Activated T-cell treated with anti-CD3 and anti-CD28 coated beads, Interleukin-2, amount 50 U/mL, for 48 hours (primary cell): ENCODE measurements at regions not wholly inside any gene's neighbourhood (a gene's known extent, or its start where the extent isn't known, plus 50 kb on each side); places are given as distances from the start of the nearest gene placed in this dataset.
"Not testable (repeated sequence)": the region's sequence is repeated elsewhere in the genome, so short reads cannot be mapped to it uniquely, and the experiment has no call there.

ENCODE experiments used
- DNase-seq, 2 experiments: peaks; one replicate each; pipeline ENCODE4 v3.0.0-alpha.2; 2020

DNA sequence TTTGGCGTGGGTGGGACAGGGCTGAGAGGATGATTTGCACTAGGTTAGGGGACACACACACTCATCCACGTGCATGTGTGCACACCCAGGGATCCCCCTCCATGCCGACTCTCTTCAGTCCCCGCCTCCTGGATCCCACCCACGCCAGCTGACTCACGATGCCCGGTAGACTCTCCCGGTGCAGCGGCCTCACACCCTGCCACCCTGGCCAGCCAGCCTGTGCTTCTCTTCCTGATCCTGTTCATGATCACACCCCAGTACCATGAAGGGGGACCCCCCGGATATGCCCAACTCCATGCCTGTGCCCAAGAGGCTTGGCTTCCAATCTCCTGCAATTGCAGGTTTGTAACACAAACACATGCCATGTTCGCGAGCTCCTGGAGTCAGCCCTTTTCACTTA is 157.8 kb upstream of the HDAC4 start:
- no peak for DNase-seq

DNA sequence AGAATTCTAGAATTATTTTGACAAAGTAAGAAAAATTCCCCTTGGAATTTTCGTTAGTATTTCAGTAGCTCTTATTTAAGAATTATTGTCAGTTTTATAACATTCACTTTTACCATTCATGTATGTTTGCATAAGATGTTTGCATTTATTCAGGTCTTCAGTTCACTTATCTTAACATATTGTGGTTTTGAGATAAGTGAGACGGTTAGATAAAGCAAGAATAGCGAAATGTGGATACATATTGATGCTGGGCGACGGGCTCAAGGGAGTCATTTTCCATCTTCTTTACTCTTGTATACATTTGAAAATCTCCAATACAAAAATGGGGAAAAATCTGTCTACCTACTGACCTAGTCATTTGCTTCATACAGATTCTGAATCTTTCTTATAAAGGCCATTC is 156.7 kb upstream of the HDAC4 start:
- DNase-seq: no peak

DNA sequence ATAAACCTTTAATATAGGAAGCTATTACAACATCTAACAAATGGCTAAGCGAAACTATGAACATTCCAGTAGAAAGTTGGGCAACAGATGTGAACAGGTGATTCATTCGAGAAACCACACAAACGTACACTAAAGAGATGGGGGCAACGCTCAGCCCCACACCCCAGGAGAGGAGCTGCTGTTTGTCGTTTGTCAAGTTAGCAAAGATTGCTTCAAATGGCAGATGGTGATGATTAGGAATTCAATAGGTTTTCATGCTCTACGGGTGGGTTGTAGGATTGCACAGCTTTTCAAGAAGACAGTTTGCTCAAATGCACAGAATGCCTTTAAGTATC is 154.7 kb upstream of the HDAC4 start:
- no peak for DNase-seq

DNA sequence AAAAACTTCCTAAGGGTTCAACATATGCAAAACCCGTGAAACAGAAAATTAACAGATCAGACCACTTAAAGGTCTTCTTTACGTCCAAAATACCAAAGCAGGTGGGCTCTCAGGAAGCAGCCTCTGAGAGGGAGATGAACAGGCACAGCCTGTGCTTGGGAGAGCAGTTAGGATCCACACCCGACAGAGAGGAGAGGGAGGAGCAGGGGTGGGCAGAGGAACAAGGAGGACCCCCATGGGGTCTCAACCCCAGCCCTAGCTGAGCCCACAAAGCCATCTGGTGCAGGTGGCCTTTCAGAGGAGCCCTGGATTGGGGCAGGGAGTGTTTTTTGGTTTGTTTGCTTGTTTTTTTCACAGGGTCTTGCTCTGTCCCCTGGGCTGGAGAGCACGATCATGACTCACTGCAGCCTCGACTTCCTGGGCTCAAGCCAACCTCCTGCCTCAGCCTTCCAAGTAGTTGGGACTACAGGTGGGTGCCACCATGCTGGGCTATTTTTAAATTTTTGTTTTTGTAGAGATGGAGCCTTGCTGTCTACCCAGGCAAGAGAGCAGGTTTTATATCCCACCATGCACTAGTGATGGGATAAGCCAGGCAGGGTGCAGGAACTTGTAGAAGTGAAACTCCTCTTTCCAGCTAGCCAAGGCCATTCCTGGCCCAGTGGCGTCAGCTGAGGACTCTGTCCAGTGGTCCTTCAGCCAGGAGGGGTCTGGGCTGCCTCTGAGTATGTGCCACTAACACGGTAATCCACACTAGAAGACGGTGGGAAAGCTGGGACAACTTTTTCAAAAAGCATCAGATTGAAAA is 154.1 kb upstream of the HDAC4 start:
- no peak for DNase-seq

DNA sequence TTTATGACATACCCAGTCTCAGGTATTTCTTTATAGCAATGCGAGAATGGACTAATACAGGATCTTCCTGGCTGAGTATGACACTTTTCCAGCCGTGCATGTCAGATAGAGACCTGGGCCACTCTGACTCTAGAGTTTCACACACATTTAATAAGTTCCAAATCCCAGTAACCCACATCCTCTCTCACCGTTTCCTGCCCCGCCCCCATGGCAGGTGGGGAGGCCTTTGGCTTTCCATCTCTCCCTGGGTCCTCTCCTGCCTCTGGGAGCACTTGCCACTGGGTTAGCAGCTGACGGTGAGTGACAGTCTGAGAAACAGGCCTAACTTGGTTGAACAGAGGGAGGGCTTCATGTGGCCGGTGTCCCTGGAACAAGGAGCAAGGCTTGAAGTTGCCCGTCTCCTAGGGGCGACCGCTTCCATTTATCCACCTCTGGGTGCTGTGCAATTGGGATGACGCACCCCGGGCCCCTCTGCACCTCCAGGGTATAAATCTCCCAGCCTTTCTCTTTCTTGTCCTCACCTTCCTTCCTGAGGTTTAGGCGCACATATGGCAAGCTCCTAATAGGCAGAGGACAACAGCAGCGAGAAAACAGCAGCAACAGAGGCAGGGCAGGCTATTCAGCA is 152.7 kb upstream of the HDAC4 start:
- no peak for DNase-seq

DNA sequence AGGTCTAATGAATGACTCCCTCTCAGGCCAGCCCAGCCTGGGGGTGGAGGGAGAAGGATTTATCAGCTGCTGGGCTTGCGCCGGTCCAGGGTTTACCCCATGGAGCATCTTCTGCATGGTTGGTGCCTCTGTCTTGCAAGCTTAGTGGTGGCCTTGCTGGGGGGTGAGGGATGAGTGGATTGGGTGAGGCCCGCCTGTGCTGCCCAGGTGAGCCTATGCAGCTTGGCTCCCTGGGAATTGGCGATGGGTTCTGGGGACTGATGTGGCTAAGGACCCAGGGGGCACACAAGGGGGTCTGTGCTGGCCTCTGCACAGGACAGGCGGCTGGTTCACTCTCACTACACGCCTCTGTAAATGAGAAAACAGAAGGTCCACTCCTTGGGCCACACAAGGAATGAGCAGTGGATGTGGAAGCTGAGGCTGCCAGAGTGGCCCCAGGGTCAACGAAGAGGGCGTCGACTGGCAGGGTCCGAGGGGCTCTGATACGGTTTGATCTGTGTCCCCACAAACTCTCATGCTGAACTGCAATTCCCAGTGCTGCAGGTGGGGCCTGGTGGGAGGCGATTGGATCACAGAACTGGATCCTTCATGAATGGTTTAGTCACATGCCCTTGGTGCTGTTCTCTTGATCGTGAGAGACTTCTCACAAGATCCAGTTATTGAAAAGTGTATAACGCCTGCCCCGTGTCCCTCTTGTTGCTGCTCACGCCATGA is 151.6 kb upstream of the HDAC4 start:
- DNase-seq: no peak

DNA sequence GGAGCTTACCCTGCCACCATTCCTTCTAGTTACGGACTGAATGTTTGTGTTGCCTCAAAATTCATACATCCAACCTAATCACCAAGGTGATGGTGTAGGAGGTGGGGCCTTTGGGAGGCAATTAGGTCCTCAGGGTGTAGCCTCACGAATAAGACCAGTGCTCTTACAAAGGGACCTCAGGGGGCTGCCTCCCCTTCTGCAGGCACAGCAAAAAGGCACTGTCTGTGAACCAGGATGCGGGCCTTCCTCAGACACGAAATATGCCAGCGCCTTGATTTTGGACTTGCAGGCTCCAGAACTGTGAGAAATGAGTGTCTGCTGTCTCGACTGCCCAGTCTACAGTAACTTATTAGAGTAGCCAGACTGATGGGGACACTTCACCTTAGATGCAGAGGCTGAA is 150.4 kb upstream of the HDAC4 start:
- no peak for DNase-seq

DNA sequence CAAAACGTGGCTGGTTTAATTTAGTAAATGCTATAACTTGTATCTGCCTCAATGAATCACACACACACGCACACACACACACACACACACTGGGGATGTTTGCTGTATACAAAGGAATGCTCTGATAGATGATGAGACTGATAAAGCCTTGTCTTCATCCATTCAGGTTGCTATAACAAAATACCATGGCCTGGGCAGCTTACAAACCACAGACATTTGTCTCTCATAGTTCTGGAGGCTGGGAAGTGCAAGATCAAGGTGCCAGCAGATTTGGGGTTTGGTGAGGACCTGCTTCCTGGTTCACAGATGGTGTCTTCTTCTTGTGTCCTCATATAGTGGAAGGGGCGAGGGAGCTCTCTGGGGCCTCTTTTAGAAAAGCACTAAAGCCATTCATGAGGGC is 149.5 kb upstream of the HDAC4 start:
- DNase-seq: no peak

DNA sequence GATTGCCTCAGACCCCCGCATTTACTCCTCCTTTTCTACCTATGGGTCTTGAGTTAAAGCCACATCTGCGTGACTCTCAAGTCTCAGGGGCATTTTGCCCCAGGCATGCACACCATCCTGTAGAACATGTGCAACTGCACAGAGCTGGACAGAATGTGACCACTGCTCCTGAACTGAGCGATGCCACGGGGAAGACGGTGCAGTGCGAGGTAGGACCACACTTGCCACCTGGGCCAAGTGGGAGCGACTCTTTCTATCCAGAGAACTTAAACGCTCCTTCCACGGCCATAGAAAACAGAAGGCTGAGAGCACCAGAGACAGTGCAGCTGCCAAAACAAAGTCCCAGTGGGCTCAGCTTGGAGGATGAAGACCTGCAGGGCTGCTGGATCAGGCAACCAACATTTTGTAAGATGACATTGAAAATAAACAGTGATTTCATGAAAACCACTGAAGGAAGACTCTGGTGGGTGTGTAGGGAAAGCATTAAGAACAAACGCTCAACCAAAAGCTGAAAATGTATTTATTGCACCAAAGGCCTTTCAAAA is 149.0 kb upstream of the HDAC4 start:
- no peak for DNase-seq

DNA sequence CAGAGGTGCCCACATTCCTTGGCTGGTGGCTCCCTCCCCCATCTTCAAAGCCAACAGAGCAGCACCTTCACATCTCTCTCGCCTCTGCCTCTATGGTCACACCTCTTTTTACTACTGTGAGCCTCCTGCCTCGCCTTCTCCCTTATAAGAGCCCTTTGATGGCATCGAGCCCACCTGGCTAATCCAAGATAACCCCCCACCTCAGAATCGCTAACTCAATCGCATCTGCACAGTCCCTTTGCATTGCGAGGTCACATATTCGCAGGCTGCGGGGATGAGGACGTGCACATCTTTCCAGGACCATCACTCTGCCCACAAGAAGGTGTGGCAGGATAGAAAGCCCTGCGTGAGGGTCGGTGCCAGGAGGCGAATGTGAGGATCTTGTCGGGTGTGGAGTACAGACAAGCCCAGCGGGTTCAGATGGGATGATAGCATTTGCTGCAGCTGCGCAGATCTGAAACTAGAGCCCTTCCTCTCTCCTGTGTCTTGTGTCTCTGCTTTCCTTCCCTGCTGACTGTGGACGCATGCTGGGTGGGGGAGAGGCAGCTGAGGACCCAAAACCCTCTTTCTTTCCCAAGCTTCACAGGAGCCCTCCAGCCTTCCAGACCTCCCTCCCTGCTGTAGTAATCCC is 148.3 kb upstream of the HDAC4 start:
- no peak for DNase-seq

DNA sequence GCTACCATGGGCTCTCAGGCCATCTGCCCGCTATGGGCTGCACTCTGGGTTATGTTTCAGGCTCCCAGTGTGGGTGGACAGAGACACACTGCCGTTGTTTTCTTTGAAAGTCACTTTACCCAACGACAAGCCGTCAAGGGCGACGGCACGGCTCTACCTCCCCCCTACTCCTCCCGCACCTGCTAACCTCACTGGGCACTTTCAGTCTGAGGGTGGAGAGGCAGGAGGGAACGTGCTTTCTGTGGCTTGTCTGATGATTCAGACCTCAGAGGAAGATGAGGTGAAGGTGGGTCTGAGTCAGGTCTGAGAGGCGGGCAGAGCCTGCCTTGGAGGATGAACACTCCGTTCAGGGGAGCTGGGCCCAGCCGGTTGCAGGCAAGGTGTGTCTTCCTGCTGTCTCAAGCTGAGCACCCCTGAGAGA is 147.6 kb upstream of the HDAC4 start:
- peak; percentile 78 to 84 for DNase-seq

DNA sequence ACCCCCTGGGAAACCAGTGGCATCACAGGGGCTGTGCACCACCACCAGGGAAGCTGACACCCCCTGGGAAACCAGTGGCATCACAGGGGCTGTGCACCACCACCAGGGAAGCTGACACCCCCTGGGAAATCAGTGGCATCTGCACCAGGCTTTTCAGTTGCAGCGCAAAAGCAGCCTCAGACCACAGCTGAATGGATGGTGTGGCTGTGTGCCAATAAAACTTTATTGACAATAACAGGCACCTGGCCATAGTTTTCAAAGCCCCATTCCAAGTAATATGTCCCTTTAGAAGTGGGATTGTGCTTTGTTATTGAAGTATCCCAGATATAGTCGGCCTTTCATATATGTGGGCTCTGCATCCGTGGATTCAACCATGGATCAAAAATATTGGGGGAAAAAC is 146.3 kb upstream of the HDAC4 start:
- DNase-seq: not testable (repeated sequence)

DNA sequence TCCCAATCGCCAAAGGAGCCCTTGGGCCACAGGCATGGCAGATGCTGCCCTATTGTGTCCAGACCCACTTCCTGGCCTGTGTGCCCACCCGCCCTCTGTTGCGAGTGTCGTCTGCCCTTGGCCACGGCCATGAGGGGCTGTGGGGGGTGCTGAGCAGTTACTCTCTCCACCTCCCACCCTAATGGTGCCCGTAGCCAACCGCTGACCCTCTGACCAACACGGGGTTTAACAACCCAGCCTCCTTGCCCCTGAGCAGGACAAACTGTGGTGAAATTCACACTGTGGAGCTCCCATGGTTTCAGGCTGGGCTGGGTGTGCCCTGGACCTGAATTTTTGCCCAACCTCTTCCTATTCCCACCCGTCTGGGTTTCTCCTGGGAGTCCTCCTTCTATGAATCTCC is 145.7 kb upstream of the HDAC4 start:
- DNase-seq: no peak

DNA sequence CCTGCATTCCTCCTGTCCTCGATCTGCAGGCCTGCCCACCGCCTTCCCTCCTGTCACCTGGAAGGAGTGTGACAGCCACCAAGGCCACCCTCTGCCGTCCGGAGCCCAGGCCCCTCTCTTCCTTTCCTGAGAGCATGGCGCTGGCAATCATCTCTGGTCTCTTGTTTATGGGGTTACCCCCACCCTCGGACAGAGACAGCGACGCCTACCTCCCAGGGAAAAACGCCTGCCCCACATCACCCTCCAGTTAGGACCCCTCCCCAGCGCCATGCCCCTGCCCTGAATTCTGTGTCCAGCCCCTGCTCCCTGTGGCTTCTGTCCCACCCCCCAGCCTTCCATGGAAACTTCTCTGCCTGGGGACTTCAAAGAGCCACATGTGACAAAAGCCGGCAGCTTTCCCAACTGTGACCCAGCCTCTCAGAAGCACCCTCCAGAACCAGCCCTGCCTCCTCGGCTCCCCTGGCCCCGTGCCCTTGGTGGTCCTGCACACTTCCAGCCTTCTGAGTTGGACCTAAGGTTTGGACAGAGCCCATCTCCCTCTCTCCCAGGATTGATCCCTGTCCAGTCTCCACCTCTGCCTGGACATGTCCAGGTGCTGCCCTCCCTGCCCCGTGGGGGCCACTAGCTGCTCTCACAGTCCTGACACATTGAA is 145.0 kb upstream of the HDAC4 start:
- no peak for DNase-seq

DNA sequence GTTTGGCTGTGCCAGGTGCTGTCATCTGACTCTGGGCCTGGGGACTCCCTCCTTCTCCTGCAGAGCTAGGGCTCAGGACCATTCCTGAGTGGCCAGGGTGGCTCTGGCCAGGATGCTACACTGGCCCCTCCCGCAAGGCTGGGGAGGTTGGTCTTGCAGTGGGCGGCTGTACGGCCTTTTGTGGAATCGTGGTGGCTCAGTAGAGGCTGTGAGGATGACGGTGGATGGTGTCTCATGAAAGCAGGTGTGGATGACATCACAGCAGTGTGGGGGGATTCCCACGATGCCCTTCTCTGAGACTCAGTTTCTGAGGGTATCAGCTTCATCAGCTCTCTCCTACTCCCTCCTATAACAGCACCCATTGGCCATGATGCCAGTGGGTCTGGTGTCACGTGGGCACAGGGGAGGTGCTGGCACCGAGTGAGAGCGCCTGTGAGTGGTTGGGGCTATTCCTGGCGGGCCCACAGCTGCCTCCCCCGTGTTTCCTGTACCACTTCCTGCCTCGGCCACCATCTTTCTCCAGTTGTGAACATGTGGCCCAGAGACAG is 144.2 kb upstream of the HDAC4 start:
- peak; percentile 78 to 81 for DNase-seq

DNA sequence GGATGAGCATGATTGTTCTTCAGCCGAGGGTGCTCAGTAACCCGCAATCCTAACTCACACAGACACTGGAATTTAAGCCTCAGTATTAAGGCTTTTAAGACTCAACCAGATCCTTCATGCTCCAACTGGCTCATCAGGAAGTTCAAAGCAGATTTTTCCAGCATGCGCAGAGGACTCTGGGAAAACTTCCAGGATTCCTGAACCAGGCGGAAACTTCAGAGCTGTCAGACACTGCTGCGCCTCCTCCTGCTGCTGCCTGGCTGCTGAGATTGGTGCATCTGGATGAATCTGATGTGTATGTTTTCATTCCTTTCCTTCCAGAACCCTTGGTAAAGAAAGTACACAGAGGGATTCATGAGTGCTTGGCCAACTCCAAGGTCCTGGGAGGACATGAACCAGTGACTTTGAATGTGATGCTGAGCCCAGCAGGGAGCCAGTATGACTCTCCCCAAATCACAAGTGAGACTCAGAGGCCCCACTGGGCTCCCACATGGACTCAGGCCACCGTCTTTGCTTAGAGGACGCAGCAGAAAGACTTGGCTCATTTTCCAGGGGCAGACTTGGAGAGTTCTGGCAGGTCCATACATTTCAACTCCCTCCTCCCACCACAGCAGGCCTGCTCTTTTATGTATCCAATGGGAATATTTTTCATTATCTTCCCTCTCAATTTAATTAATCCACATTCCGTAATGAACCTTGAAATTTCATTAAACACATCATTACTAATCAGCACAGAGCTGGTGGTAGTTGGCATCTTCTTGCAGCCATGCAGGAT is 143.5 kb upstream of the HDAC4 start:
- DNase-seq: no peak

DNA sequence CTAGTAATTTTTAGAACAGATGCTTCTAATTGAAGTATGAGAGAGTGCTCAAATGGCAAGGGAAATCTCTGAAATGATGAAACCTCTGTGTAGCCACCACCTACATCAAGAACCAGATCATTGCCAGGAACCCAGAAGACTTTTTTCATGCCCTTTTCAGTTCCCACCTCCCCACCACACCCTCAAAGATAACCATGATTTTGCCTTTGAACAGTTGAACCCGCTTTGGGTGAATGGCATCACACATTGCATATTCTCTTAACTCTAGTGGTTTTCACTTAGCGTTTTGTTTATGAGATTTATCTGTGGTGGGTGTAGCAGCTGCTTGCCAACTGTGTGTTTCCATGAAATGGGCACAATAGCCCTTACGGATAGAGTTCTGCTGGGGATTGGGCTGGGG is 142.9 kb upstream of the HDAC4 start:
- no peak for DNase-seq

DNA sequence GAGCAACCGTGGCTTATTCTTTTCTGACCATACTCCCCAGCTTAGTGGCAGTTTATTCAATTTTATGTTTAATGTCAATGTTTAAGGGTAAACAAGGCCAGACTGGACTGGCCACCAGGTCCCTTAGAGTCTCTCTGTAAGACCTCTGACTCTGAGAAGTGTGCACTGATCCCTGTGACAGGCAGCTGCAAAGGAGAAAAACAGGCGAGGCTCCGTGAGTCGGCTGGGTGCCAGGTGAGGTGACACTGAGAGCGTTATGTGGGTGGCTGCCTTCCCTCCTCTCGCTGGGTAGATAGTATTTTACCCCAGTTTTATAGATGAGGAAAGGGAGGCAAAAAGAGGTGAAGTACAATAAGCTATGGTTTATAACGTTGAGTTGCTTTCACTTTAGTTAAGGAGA is 139.4 kb upstream of the HDAC4 start:
- no peak for DNase-seq

DNA sequence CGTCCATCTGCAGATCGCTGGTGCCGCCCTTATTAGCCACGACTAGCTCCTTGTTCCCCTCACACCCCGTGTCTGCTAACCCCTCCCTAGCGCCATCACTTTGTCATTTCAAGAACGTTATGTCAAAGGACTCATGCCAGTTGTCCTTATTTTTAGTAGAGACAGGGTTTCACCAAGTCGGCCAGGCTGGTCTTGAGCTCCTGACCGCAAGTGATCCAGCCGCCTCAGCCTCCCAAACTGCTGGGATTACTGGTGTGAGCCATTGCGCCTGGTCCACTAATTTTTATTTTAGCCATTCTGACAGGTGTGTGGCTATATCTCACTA is 138.9 kb upstream of the HDAC4 start:
- no peak for DNase-seq

DNA sequence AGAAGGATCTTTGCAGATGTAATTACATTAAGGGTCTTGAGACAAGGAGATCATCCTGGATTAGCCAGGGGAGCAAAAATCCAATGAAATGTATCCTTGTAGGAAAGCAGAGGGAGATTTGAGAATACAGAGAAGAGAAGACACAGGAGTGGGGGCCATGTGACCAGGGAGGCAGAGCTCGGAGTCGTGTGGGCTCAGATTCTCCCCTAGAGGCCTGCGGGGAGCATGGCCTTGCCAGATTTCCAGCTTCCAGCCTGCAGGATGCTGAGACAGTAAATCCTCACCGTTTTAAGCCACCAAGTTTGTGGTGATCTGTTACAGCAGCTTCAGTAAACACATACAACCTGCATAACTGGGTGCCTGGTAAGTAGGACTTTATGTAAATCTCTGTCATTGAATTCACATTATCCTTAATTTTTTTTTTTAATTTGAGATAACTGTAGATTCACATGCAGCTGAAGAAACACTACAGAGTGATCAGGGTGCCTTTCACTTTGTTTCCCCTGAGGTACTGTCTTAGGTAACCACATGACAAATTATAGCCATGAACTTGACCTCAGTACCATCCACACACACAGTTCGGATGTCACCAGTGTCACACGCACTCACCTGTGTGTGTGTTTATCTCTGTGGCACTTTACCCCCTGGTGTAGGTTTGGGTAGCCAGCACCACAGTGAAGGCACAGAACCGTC is 138.4 kb upstream of the HDAC4 start:
- no peak for DNase-seq

DNA sequence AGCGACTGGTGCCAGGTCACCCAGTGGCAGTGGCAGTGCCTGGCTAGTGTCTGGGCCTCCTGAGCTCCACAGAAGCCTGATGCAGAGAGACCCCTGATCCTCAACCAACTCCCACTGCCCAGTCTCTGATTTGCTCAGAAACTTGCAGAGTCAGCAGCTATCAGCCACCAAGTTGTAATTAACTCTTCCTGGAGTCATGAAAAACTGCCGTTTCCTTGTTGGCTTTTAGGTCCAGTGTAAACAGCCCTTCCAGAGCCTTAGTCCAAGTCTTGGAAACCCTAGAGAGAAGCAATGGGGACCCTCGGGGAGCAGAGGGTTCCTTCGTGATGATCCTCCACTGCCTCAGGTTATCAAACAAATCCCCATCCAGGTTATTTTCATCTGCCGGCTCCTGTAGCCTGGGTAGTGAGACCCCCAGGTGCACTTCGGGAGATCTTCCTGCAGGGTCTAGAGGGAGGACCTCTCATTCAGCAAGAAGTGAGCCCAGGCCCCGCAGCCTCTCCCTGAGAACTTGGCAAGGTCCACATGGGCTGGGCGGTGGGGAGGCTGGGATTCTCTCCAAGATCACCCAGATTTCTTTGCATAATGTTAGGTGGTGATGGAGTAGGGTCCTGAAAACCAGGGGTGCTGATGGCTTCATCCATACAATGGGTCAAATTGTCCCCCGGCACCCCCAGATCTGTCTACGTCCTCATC is 137.7 kb upstream of the HDAC4 start:
- DNase-seq: no peak
